ENCODE measurements at regions not wholly inside any gene's neighbourhood (a gene's known extent, or its start where the extent isn't known, plus 50 kb on each side); places are given as distances from the start of the nearest gene placed in this dataset.

DNA sequence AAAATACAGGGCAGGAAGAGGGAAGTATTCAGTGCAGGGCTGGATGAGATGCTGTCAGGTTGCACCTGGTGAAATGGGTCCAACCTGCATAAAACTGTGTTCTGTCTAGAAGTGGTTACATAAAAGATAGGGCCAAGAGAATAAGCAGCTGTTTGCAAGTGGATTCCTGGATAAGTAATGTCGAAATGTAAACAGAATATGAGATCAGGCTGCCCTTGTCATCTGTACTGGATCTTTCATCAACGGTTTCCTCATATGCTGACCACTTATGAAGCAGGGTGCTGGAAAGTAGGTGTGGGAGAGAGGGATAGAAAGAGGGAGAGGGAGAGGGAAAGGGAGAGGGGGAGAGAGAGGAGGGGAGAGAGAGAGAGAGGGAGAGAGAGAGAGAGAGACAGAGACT is 349.8 kb upstream of the CPEB2 start:
- Mint-ChIP-seq H3K27me3 (ENCODE audit: low read depth) (peaks cover 6% of the 10 kb centered on the region), H3K9me3 (no peaks in the 10 kb centered on the region), H3K4me3 (no peak overlapping the region), H3K36me3 (ENCODE audit: low read depth) (no peaks in the 10 kb centered on the region), H3K27ac (ENCODE audit: unreplicated experiment) (no peak overlapping the region), H3K4me1 (no peaks in the 10 kb centered on the region)
- TF ChIP-seq CTCF (conservative IDR thresholded peaks at IDR 0.05): no peak
- DNase-seq (ENCODE audit: low read depth, low spot score): no peak

- H3K27me3 Mint-ChIP-seq (ENCODE audit: low read depth): peaks cover 6% of the 10 kb centered on the region
These were observed 348.9 kb upstream of the CPEB2 start for GRCh38 chr4:14653338-14653737.

DNA sequence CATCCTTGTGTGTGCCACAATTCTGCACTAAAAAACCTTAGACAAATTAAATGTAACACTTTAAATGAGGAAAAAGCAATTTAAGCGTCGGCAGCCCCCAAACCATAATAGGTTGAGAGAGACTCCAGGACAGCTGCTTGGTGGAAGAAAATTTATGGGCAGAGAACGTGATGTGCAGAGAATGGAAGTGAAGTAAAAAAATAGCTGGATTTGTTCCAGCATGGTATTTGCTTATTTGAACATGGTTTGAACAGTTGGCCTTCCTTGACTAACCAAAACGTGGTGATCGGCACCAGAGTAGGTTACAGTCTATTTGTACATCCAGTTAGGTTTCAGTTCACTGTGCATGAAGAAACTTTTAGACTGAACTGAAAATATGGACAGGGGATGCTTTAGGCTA is 343.0 kb upstream of the CPEB2 start:
- Mint-ChIP-seq H3K9me3 (no peaks in the 10 kb centered on the region), H3K27me3 (ENCODE audit: low read depth) (no peaks in the 10 kb centered on the region), H3K4me3 (no peak overlapping the region), H3K4me1 (no peaks in the 10 kb centered on the region), H3K36me3 (ENCODE audit: low read depth) (no peaks in the 10 kb centered on the region), H3K27ac (ENCODE audit: unreplicated experiment) (no peak overlapping the region)
- DNase-seq (ENCODE audit: low read depth, low spot score): no peak
- TF ChIP-seq CTCF (conservative IDR thresholded peaks at IDR 0.05): no peak

More at GRCh38 chr4:14653338-14653737, 348.9 kb upstream of the CPEB2 start:
- H3K4me1 Mint-ChIP-seq: no peaks in the 10 kb centered on the region
- no peaks in the 10 kb centered on the region for H3K36me3 Mint-ChIP-seq (ENCODE audit: low read depth)
- DNase-seq (ENCODE audit: low read depth, low spot score): no peak
- no peak for TF ChIP-seq CTCF (conservative IDR thresholded peaks at IDR 0.05)
- no peaks in the 10 kb centered on the region for H3K9me3 Mint-ChIP-seq
- H3K4me3 Mint-ChIP-seq: no peak overlapping the region
- H3K27ac Mint-ChIP-seq (ENCODE audit: unreplicated experiment): no peak overlapping the region

DNA sequence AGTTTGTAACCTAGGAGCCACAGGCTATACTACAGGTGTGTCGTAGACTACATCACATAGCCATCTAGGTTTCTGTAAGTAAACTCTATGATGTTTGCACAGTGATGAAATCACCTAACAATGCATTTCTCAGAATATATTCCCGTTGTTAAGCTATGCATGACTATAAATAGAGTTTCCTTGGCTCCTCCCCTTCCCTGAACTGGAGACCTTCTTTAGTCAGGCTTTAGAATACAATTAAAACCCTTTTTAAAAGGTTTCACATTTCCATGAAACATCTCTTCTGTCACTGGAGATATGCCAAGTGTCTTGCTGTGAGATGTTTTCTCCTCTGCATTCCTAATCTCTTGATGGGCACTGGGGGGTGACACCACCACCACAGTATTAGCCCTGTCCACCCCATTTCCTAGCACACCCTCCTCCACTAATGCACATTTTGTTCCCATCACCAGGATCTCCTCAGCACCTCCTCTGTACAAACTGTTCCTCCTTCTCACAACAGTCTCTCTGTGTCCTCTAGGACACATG is 334.6 kb upstream of the CPEB2 start:
- Mint-ChIP-seq H3K4me3 (no peak overlapping the region), H3K27me3 (ENCODE audit: low read depth) (no peaks in the 10 kb centered on the region), H3K27ac (ENCODE audit: unreplicated experiment) (no peak overlapping the region), H3K4me1 (peaks cover 35% of the 10 kb centered on the region), H3K36me3 (ENCODE audit: low read depth) (no peaks in the 10 kb centered on the region), H3K9me3 (peaks cover 5% of the 10 kb centered on the region)
- TF ChIP-seq CTCF (conservative IDR thresholded peaks at IDR 0.05): no peak
- DNase-seq (ENCODE audit: low read depth, low spot score): no peak

GRCh38 chr4:14668296-14668695 is 334.0 kb upstream of the CPEB2 start:
- Mint-ChIP-seq H3K36me3 (ENCODE audit: low read depth) (no peaks in the 10 kb centered on the region), H3K4me3 (no peak overlapping the region), H3K27me3 (ENCODE audit: low read depth) (no peaks in the 10 kb centered on the region), H3K4me1 (peaks cover 35% of the 10 kb centered on the region), H3K9me3 (peaks cover 8% of the 10 kb centered on the region), H3K27ac (ENCODE audit: unreplicated experiment) (no peak overlapping the region)
- no peak for DNase-seq (ENCODE audit: low read depth, low spot score)
- no peak for TF ChIP-seq CTCF (conservative IDR thresholded peaks at IDR 0.05)

DNA sequence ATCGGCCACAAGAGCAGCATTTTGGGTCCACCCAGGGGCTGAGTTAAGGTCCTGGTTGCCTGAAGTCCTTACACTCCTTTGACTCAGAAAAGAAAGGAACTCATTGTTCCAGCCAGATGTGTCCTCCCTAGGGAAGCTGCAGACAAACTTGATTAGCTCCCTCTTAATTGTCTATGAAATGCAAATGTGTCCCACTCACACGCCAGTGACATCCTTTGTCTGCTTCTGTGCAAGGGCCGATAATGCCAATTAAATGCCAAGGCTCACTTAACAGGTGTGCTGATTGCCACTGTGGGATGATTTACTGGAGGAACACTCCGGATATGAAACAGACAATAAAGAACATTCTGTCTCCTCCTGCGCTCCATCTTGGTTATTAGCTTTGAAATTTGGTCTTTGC is 332.9 kb upstream of the CPEB2 start:
- Mint-ChIP-seq H3K4me1 (peaks cover 35% of the 10 kb centered on the region), H3K36me3 (ENCODE audit: low read depth) (no peaks in the 10 kb centered on the region), H3K4me3 (no peak overlapping the region), H3K27ac (ENCODE audit: unreplicated experiment) (no peak overlapping the region), H3K27me3 (ENCODE audit: low read depth) (no peaks in the 10 kb centered on the region), H3K9me3 (peaks cover 8% of the 10 kb centered on the region)
- DNase-seq (ENCODE audit: low read depth, low spot score): no peak
- TF ChIP-seq CTCF (conservative IDR thresholded peaks at IDR 0.05): no peak
